Fibroblast of lung (primary cell): ENCODE measurements at regions not wholly inside any gene's neighbourhood (a gene's known extent, or its start where the extent isn't known, plus 50 kb on each side); places are given as distances from the start of the nearest gene placed in this dataset.

Experiments used
- DNase-seq, 2 donors: peaks; one replicate each; pipeline versions ENCODE4 v3.0.0 to v3.0.0-alpha.2; 2010; ENCODE audit warnings: low read depth in 2 of 2
- H2AFZ ChIP-seq: 2 replicates; pipeline ENCODE4 v1.5.1; 2012; ENCODE audit warnings: low read length, control low read depth, inconsistent platforms
- H3K27ac ChIP-seq: 2 replicates; pipeline ENCODE4 v1.5.1; 2011; ENCODE audit warnings: low read length, control low read depth; ENCODE audit not compliant: insufficient read depth
- H3K27me3 ChIP-seq: 2 replicates; pipeline ENCODE4 v1.5.1; 2011; ENCODE audit warnings: mild to moderate bottlenecking, low read length; ENCODE audit not compliant: control insufficient read depth, insufficient read depth
- H3K36me3 ChIP-seq: 2 replicates; pipeline ENCODE4 v1.5.1; 2011; ENCODE audit warnings: low read length; ENCODE audit not compliant: control insufficient read depth, insufficient read depth
- H3K4me1 ChIP-seq: 2 replicates; pipeline ENCODE4 v1.5.1; 2011; ENCODE audit warnings: low read length; ENCODE audit not compliant: control insufficient read depth, insufficient read depth; ENCODE audit errors: extremely low read depth
- H3K4me2 ChIP-seq: 2 replicates; pipeline ENCODE4 v1.5.1; 2011; ENCODE audit warnings: low read length, control low read depth; ENCODE audit not compliant: insufficient read depth; ENCODE audit errors: extremely low read depth
- H3K4me3 ChIP-seq, 4 experiments: fragments of 200-600 bp in 1 of 4; sonication (generic) in 1 of 4; replicated peaks in 1 of 4; 2 replicates each; pipeline ENCODE4 v1.5.1; 2011 to 2016; ENCODE audit warnings: low read length in 4 of 4, low read depth in 3 of 4, mild to moderate bottlenecking in 3 of 4, control low read depth in 2 of 4, inconsistent platforms in 1 of 4, mixed read lengths in 1 of 4; ENCODE audit not compliant: insufficient read depth in 1 of 4; ENCODE audit errors: control extremely low read depth in 1 of 4
- H3K79me2 ChIP-seq: 2 replicates; pipeline ENCODE4 v1.5.1; 2012; ENCODE audit warnings: mild to moderate bottlenecking, low read length, inconsistent platforms; ENCODE audit not compliant: control insufficient read depth, insufficient read depth
- H3K9ac ChIP-seq: 2 replicates; pipeline ENCODE4 v1.5.1; 2011; ENCODE audit warnings: mild to moderate bottlenecking, low read length, control low read depth; ENCODE audit not compliant: insufficient read depth
- H3K9me3 ChIP-seq: 2 replicates; pipeline ENCODE4 v1.5.1; 2012; ENCODE audit warnings: low read depth, low read length; ENCODE audit not compliant: control insufficient read depth, insufficient read depth
- H4K20me1 ChIP-seq: 2 replicates; pipeline ENCODE4 v1.5.1; 2011; ENCODE audit warnings: low read length; ENCODE audit not compliant: control insufficient read depth, insufficient read depth; ENCODE audit errors: extremely low read depth
- EZH2 ChIP-seq: IDR thresholded peaks from 2 replicates; pipeline ENCODE4 v1.5.1; 2012; ENCODE audit warnings: low read length, control low read depth, mild to moderate bottlenecking; ENCODE audit errors: missing control alignments
- TF ChIP-seq, protein P1 (sequence below), 2 donors: IDR thresholded peaks in 1 of 2; conservative IDR thresholded peaks in 1 of 2; 1 replicate in 1 of 2; 2 replicates in 1 of 2; pipeline ENCODE4 v1.5.1; 2011 to 2012; ENCODE audit warnings: low read length in 2 of 2, control low read depth in 1 of 2, inconsistent platforms in 1 of 2, low read depth in 1 of 2, mild to moderate bottlenecking in 1 of 2

DNA sequence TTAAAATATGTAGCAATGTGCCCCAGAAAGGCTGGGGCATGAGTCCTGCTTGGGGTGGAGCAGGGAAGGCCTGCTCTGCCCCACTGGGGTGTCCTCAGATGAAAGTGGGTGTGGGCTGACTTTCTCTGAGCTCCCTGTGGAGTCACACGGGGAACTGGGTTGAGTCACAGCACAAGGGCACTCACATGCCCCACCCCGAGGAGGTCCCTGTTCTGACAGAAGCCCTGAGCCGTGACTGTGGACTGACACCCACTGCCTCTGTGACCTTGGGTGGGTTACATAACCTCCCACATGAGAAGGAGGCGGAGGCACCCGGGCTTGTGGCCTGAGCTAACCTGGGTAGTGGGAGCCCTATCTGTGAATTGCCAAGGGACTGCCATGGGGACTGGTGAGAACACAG lies 52.5 kb upstream of the TINAGL1 start:
- H3K4me1 ChIP-seq: no peaks in the 10 kb centered on the region
- H3K4me2 ChIP-seq: no peak overlapping the region
- no peak for DNase-seq
- no peak overlapping the region for H3K4me3 ChIP-seq
- no peaks in the 10 kb centered on the region for H4K20me1 ChIP-seq
- no peak overlapping the region for H3K9ac ChIP-seq
- peaks cover 9% of the 10 kb centered on the region for H3K27me3 ChIP-seq
- H3K9me3 ChIP-seq: no peaks in the 10 kb centered on the region
- H3K36me3 ChIP-seq: no peaks in the 10 kb centered on the region
- H2AFZ ChIP-seq: no peak overlapping the region
- H3K27ac ChIP-seq: no peak overlapping the region
- no peak for TF ChIP-seq EZH2
- TF ChIP-seq, protein P1, sequence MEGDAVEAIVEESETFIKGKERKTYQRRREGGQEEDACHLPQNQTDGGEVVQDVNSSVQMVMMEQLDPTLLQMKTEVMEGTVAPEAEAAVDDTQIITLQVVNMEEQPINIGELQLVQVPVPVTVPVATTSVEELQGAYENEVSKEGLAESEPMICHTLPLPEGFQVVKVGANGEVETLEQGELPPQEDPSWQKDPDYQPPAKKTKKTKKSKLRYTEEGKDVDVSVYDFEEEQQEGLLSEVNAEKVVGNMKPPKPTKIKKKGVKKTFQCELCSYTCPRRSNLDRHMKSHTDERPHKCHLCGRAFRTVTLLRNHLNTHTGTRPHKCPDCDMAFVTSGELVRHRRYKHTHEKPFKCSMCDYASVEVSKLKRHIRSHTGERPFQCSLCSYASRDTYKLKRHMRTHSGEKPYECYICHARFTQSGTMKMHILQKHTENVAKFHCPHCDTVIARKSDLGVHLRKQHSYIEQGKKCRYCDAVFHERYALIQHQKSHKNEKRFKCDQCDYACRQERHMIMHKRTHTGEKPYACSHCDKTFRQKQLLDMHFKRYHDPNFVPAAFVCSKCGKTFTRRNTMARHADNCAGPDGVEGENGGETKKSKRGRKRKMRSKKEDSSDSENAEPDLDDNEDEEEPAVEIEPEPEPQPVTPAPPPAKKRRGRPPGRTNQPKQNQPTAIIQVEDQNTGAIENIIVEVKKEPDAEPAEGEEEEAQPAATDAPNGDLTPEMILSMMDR (conservative IDR thresholded peaks at IDR 0.05 in 1 of 2, IDR thresholded peaks at IDR 0.05 in 1 of 2; ENCODE audit: low read depth in 1 of 2, low read length in 2 of 2): no peak
- no peaks in the 10 kb centered on the region for H3K79me2 ChIP-seq

DNA sequence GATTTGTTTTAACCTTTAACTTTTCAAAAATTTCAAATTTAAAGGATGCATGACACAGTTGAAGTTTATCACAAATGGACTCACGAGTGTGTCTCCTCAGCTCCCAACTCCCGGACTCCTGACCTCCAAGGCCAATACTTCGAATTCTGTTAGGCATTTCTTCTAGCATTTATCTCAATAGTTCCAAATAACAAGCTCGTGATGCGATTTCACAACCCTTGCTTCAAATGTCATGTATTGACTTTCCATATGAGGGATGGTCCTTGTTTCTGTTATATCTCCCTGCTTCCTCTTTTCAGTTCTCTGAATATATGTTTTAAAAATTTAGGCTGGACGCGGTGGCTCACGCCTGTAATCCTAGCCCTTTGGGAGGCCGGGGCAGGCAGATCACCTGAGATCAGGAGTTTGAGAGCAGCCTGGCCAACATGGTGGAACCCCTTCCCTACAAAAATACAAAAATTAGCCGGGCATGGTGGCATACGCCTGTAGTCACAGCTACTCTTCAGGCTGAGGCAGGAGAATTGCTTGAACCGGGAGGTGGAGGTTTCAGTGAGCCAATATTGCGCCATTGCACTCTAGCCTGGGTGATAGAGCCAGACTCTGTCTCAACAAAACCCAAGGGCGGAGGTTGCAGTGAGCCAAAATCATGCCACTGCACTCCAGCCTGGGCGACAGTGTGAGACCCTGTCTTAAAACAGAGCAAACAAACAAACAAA lies 52.0 kb upstream of the TINAGL1 start:
- Histone ChIP-seq H3K9ac (no peak overlapping the region), H3K4me1 (no peaks in the 10 kb centered on the region), H3K9me3 (no peaks in the 10 kb centered on the region), H3K79me2 (no peaks in the 10 kb centered on the region), H3K36me3 (no peaks in the 10 kb centered on the region), H2AFZ (no peak overlapping the region), H3K4me3 (no peak overlapping the region), H4K20me1 (no peaks in the 10 kb centered on the region), H3K4me2 (no peak overlapping the region), H3K27ac (no peak overlapping the region), H3K27me3 (peaks cover 7% of the 10 kb centered on the region)
- DNase-seq: no peak
- TF ChIP-seq, protein P1 (conservative IDR thresholded peaks at IDR 0.05 in 1 of 2, IDR thresholded peaks at IDR 0.05 in 1 of 2; ENCODE audit: low read depth in 1 of 2, low read length in 2 of 2): no peak
- no peak for TF ChIP-seq EZH2
